C4-2B (cell line): ENCODE measurements at regions not wholly inside any gene's neighbourhood (a gene's known extent, or its start where the extent isn't known, plus 50 kb on each side); places are given as distances from the start of the nearest gene placed in this dataset.
A peak's percentile ranks its signal among the peaks of the same experiment; 100 is the strongest.

Experiments used
- H3K27ac ChIP-seq: fragments of 450-650 bp; 2 replicates; pipeline ENCODE4 v1.5.1; 2017
- ZFX ChIP-seq: fragments of 450-650 bp; IDR thresholded peaks from 2 replicates; pipeline ENCODE4 v1.6.1; 2017
- TF ChIP-seq, protein P1 (sequence below): fragments of 450-650 bp; conservative IDR thresholded peaks from 2 replicates; pipeline ENCODE4 v1.5.1; 2017; ENCODE audit warnings: mild to moderate bottlenecking

DNA sequence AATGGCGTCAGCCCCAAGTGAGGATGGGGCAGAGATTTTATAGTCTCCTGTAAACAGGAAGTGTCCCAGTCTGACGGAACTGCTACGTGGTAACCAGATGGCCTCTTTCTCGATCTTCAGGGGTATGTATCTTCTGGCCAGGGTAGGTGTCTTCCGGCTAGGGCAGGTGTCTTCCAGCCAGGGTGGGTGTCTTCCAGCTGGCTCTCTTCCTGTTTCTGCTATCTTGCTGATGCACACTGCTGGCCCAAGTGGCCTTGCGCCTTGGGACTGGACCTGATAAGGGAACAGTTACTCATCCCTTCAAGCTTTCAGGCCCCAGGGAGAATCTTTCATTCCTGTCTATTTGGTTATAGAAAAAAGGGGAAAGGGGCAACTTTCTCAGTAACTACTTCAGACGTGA is 178.7 kb upstream of the MAGEE2 start:
- TF ChIP-seq, protein P1, sequence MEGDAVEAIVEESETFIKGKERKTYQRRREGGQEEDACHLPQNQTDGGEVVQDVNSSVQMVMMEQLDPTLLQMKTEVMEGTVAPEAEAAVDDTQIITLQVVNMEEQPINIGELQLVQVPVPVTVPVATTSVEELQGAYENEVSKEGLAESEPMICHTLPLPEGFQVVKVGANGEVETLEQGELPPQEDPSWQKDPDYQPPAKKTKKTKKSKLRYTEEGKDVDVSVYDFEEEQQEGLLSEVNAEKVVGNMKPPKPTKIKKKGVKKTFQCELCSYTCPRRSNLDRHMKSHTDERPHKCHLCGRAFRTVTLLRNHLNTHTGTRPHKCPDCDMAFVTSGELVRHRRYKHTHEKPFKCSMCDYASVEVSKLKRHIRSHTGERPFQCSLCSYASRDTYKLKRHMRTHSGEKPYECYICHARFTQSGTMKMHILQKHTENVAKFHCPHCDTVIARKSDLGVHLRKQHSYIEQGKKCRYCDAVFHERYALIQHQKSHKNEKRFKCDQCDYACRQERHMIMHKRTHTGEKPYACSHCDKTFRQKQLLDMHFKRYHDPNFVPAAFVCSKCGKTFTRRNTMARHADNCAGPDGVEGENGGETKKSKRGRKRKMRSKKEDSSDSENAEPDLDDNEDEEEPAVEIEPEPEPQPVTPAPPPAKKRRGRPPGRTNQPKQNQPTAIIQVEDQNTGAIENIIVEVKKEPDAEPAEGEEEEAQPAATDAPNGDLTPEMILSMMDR: no peak
- no peak for TF ChIP-seq ZFX
- no peak overlapping the region for H3K27ac ChIP-seq

DNA sequence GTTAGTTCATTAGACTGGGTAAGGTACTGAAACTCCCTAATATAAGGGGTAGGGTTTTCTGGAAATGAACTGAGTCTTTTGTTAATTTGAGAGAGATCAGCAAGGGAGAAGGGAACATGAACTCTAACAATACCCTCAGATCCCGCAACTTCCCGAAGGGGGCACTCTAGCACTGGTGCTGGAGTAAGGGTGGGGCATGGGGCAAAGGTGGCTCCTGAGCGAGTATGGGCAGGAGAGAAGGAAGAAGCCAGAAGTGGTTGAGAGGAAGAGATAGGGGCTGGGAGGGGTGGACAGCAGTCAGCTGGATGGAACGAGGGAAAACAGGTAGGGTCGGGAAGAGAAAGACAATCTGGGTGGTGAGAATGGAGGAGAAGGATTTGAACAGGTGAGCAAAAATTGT is 183.2 kb upstream of the MAGEE2 start:
- no peak overlapping the region for H3K27ac ChIP-seq
- TF ChIP-seq, protein P1: peak; percentile 20
- no peak for TF ChIP-seq ZFX

DNA sequence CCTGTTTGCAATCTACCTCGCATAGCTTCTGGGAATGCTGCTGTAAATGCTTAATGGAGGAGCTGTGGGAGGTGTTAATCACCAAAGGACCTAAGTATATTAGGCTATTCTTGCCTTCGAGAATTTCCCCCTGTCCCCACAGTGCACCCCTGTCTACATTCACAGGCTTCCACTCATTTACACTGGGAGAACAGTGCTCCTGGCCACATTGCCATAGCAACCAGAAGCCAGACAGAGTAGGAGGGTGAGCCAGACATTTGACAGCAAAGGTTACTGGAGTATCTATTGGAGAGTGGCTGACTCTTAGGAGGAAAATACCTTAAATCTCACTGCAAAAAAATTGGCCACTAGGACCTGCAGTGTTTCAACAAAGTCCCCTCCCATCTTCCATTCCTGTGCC is 185.9 kb upstream of the PBDC1 start:
- no peak for TF ChIP-seq ZFX
- TF ChIP-seq, protein P1: no peak
- no peak overlapping the region for H3K27ac ChIP-seq

DNA sequence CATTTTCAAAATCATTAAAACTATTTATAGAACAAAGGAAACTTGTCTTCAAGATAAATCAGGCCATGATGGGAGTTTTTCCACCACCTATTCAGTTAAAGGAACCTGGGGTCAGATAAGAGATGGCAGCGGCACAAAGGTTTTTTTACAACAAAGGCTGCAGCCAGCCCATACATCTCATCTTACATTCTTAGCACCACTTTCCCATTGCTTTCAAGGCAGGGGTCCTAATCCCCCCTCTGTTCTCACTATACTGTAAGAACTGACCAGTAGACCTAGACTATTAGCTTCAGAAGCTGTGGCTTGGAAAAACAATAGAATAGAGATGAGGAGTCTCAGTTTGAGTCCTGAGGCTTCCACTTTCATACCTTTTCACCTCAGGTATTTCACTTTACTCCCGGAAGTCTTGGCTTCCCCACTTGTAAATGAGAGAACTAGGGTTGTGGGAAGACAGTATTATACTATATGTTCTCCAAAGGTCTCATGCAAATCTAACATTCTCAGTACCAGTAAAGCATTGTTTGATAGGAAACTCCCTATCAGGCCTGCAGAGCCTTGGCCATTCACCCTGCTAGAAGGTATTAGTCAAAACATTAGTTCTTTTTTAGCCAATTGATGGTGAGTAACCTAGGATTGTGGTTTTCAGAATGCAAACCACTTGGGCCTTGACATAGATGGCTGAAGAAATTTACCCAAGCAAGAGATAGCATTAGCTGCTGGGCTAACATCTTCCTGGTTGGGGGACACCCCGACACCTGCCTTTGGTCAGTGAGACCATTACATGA is 182.9 kb upstream of the PBDC1 start:
- TF ChIP-seq ZFX: no peak
- TF ChIP-seq, protein P1: no peak
- H3K27ac ChIP-seq: no peak overlapping the region

DNA sequence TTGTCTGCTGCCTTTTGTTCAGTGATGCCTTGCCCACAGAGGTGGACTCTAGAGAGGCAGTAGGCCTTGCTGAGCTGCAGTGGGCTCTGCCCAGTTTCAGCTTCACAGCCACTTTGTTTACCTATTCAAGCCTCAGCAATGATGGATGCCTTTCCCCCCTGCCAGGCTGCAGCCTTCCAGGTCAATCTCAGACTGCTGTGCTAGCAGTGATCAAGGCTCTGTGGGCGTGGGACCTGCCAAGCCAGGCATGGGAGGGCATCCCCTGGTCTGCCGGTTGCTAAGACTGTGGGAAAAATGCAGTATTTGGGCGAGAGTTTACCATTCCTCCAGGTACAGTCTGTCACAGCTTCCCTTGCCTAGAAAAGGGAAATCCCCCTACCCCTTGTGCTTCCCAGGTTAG is 175.2 kb upstream of the PBDC1 start:
- TF ChIP-seq ZFX: no peak
- TF ChIP-seq, protein P1: no peak
- H3K27ac ChIP-seq: no peak overlapping the region

DNA sequence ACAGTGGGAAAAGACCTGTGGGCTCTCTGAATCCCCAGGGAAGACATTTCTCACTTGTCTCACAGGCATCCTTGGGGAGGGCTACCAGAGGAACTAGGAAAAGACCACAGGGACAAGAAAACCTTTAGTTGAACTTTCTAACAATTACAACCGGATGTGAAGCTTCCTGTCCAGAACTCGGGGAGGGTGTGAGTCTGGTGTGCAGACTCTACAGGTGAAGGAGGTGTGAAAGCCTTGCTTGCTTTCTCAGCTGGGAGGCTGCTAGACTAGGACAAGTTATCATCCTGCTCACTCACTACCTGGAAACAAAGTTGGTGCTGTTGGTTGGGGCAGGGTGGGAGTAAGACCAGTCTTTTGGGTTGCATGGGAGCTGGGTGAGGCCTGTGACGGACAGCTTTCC is 158.5 kb upstream of the PBDC1 start:
- no peak for TF ChIP-seq ZFX
- TF ChIP-seq, protein P1: no peak
- H3K27ac ChIP-seq: no peak overlapping the region

DNA sequence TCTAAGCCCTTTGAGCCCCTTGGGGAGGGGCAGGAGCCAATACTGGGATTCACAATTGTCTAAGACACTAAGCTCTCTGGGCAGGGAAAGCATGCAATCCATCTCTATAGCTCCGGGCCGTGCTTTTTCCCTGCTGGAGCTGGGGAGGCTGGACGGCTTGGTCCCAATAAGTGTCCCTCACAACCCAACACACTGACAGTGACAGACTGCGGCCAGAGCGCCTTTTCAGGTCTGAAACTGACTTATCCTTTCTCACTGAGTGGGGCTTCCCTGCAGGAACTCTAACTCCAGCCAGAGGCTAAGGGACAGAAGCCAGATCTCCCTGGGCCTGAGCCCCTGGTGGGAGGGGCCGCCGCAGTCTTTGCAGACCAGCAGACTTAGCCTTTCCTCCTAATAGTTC is 146.6 kb upstream of the PBDC1 start:
- no peak overlapping the region for H3K27ac ChIP-seq
- no peak for TF ChIP-seq ZFX
- TF ChIP-seq, protein P1: no peak
